ENCODE measurements at regions not wholly inside any gene's neighbourhood (a gene's known extent, or its start where the extent isn't known, plus 50 kb on each side); places are given as distances from the start of the nearest gene placed in this dataset.
"Not testable (repeated sequence)": the region's sequence is repeated elsewhere in the genome, so short reads cannot be mapped to it uniquely, and the experiment has no call there.

DNA sequence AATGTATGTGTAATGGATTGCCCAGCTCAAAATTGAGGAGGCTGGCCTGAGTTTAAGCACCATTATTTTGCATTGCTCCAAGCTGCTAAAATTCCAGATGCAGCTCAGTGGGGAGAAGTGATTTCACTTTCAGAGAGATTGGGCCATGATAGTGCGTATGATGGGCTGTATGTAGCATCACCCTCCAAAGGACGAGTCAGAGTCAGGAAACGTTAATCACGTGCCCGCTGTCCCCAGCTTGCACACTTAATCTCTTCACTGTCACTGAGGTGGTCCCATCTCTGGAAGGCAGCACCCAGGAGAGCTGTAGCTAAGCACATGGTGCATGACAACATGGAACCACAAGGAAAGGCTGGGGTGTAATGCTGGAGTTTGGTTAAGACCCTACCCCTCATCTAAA is 337.4 kb downstream of the ANAPC1 start:
- not testable (repeated sequence) for DNase-seq

DNA sequence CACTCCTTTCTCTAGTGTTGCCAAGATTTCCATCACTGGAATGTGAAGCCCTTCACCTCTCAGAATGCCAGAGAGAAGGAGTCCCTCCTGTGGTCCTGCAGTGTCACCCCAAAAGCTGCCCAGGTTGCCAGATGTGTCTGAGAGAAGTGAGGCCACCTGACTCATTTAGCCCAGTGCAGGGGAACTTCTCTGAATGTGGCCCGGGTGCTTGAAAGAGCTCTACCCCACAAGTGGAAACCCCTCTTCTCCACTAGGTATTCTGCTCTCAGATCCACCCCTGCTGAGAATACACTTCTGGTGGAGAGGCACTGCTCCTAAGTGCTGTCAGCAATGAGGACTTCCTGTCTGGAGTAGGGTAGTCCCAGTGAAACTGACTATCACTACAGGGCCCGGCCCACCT is 334.8 kb downstream of the ANAPC1 start:
- not testable (repeated sequence) for DNase-seq

DNA sequence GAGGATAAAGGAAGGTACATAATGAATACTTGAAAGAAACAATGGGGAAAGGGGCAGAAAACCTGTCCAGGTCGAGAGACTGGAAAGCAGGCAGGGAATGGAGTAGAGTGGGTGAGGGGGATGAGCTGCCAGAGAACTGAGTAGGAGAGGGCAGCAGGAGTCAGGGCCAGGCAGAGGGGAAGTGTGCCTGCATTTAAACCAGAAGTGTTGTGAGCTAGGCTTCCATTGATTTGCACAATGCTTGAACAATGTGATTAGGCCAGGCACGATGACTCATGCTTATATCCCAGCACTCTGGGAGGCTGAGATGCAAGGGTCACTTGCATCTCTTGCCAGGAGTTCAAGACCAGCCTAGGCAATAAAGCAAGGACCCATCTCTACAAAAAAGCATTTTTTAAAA is 332.6 kb downstream of the ANAPC1 start:
- not testable (repeated sequence) for DNase-seq

DNA sequence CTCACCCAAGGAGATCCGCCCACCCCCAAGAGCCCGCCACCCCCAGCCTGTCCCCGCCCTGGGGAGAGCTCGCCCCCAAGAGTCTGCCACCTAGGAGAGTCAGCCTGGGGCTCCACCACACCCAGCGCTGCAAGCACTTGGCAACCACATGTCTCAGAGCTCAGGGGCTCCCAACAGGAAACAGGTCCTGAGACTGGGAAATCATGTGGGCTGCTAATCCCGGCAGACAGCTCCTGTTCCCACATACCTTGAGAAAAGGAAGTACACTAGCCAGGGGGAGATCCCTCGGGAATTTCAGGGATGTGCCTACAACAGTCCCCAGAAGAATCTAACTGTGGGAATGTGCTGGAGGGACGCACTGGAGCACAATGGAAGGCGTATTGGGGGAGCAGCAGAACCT is 331.4 kb downstream of the ANAPC1 start:
- DNase-seq, result not testable (repeated sequence)

DNA sequence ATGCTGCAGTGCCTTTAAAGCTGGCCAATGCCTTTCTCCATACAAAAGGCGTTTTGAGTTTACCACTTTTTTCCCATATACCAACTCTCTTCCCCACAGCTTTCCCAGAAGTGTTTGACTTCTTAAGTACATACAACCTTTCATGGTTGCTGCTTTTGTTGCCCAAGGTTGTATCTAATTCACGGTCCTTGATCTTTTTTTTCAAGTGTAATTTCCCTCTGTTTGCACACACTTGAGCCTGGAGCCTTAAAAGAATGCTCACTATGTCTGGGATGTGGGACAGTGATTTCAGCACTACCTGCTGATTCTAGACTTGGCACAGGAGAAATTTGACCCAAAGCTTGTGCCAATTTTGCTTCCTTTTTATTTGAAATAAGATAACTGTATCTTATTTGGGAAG is 324.7 kb downstream of the ANAPC1 start:
- not testable (repeated sequence) for DNase-seq

DNA sequence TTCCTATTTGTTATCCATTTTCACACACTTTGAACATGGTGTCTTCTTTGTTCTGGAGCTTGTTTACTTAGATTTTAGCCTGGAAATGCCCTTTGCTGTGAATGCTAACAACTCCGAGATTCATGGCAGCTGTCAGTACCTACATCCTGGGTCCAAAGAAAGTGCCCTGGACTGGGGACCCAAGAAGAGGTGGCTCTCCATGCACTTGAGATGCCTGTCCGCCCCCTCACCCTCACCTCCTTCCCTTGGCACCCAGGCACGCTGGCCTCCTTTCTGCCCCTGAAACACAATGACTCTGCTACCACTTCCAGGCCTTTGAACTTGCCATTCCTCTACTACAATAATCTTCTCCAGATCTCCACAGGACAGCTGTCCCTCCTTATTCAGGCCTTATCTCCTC is 324.2 kb downstream of the ANAPC1 start:
- DNase-seq, result not testable (repeated sequence)

DNA sequence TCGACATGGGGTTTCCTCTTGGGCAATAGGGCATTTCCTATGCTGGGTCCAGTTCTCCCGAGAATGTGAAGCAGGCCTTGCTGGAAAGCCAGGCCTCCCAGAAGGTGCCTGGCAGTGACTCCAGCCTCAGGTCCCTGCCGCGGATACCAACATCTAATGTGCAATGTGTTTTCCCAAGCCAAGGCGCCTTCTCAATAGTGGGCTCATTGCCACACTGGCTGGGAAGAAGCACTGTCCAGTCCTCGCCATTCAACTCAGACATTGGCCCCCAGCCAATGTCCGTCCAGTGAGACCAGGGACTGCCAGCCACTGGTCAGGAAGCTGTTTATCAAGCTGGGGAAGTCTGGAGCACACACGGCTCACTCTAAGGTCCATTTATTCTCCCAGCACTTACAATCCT is 317.9 kb downstream of the ANAPC1 start:
- DNase-seq, result not testable (repeated sequence)

DNA sequence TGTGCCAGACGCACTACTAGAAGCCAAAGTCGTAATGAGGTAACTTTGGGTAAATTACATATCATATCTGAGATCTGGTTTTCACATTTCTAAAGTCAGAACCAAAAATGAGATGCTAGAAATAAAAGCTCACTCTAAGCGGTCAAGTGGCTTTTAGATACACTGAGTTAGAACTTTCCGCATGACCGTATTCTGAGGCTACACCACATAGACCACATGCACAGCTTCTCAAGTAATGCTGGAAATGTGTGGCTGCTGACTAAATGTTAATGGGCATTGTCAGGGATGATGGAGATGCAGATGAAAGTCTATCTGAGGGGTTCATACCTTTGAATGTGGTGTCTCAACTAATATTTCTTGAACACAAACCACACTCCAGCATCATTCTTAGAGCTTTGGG is 316.8 kb downstream of the ANAPC1 start:
- DNase-seq, result not testable (repeated sequence)

DNA sequence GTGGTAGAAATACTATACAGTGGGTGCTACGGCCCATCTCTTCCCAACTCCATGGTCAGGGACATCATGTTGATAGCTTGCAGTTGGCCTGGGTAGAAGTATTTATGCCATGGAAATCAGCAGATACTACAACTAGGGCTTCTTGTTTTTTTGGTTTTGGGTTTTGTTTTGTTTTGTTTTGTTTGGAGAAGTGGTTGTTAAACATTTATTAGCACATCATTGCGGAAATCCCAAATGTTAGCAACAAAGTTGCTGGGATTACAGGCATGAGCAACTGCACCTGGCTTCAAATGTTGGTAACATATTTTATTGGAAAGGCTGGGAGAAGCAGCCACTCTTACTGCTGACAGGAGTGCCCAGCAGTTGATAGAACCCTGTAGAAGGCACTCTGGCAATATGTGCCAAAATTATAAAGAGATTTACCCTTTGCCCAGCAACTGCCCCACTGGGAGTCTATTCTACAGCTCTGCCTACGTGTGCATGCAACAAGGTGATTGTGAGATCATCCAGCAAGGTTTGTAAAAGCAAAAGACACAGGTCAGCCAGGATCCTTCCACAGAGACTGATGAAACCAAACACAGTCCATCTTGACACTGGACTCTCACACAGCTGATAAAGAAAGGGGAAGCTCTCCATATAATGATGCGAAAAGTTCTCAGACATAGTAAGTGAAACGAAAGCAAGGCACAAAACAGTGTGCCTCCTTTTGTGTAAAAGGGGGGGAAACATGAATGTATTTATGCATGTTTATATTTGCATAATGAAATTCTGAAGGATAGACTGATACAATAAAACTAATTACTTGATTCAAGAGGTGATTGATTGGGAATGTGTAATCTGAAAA is 314.4 kb downstream of the ANAPC1 start:
- not testable (repeated sequence) for DNase-seq

DNA sequence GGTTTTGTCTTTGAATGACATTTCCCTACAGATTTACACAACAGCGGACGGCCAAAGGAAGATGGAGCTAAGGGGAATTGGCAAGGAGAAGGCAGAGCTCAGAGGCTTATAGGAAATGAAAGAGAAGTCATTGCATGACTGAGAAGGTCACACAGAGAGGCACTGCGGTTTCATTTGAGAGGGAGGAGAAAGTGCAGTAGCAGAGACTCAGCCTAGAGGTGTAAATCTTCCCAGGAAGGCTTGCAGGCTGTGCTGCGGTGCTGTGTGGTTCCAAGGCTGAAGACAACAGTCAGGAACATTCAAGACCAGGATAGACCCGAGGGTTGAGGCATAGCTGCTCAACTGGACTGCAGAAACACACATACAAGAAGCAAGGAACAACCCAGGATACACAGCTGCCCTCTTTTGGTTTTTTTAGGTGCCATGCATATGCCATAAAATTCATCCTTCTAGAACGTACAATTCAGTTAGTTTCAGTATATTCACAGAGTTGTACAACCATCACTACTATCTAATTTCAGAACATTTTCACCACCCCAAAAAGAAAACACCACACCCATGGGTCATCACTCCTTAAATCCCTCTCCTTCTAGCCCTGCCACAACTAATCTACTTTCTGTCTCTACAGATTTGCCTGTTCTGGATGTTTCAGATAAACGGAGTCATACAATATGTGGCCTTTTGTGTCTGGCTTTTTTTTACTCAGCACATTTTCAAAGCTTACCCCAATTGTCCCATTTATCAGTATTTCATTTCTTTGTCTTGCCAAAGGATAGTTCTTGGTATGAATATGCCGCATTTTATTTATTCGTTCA is 313.5 kb downstream of the ANAPC1 start:
- DNase-seq, result not testable (repeated sequence)

DNA sequence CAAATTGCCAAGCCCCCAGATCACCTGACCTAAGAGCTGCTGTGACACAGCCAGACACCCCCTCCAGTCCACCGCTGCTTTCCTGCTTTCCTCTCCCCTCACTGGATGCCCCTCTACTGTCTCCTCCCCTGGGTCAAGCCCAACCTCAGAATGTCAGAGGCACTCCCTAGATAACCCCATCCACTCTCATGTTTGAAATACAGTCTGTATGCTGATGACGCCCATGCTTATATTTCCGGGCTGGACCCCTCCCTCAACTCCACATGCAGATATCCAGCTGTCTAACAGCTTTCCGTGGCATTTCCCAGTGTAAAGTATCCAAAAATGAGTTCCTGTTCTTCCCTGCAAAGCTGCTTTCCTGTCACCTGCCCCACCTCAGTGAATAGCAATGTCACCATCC is 309.2 kb downstream of the ANAPC1 start:
- not testable (repeated sequence) for DNase-seq

DNA sequence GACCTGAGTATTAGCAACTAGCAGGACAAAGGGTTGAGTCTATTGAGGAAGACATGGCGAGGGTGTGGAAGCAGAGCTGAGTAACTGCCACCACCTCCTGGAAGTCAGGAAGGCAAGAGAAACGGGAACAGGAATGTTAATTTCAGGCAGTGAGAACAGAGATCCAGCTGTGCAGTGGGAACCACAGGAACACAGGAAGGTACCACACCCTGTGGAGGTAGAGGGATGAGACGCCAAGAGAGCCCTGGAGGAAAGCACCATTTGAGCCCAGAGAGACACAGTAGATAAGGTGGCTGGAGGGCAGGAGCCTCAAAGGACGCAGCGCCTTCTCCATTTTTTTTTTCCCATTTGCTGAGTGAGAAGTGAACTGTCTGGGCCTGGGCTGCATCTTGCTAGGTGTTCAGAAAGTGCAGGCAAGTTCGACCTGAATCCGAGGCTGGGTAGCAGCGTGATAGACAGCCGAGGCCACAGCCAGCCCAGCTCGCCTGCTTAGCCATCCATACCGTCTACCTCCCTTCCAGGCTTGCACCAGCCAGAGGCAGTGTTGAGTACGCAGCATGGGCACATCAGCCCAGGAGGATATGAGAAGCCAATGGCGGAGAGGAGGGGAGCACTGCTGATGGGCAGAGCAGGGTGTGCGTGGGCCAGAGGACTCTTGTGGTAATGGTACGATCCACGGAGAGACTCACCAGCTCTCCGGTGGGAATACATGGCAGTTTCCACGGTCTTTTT is 306.7 kb downstream of the ANAPC1 start:
- not testable (repeated sequence) for DNase-seq

DNA sequence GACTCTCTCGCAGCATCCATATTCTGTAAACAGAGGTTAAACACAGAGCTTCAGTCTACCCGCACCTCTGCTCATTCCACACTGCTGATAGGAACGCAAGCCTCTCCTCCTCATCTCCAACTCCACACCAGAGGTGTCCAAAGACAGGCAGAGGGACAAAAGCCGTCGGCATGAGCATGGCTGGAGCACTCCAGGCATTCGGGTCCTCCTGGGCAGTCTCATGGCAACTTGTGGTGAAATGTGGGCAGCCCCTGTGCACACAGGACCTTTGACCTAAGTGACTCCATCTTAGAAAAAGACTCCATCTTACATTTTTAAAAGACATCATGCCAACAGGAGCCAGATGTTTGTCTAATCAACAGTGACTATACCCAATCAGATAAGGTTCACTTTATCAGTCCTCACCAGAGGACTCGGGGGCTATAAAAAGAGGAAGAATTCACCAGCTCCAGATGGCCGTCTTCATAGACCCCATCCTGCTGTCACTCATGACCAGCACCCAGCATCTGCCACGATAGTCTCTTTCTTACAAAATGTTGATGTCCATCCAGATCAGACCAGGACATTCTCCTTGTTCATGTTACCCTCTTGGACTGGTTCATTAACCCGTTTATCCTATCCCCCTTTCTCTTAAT is 304.4 kb downstream of the ANAPC1 start:
- not testable (repeated sequence) for DNase-seq

DNA sequence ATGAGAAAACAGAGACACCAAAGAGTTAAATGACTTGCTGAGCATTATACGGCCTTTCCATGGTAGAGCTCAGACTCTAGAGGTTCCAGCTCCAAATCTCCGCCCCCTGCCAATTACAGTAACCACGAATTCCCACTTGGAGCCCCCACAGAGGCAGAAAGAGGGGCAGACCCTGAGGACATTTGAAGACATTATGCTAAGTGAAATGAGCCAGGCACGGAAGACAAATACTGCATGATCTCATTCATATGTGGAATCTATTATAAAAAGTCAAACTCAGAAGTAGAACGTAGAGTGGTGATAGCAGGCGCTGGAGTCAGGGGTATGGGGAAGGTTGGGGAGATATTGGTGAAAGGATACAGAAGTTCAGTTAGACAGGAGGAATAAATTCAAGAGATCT is 303.4 kb downstream of the ANAPC1 start:
- DNase-seq, result not testable (repeated sequence)

DNA sequence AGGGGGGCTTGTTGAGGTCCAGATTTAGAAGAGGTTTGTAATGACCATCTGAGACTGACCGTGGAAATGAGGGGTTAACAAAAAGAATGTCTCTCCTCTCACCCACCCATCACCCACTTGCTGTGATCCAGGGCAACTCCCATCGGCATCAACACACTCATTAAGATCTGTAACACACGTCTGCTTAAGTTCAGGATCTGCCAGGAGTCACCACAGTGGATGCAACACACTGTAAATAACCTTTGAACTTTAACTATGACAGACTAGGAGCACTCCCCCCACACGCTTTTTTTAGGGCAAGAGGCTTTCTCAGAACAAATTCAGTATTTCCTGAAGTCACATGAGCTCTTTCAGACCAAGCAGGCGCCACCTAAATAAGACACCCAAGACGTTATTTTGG is 301.9 kb downstream of the ANAPC1 start:
- not testable (repeated sequence) for DNase-seq

DNA sequence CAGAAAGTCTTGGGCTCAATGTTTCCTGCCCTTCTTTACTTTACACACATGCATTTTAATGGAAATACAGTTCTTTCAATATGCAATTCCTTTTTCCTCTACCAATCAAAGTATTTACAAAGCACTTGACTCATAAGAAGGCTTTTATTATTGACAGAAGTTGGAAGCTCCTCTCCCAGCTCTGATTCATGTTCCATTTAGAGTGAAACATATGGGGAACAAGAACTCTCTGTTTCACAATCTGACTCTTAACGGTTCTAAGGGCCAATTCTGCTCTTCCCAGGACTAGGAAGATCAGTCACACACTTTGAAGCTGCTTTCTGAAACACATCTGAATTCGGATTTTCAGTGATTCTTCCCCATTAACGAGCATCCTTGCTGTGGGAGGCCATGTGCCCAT is 300.5 kb downstream of the ANAPC1 start:
- not testable (repeated sequence) for DNase-seq

DNA sequence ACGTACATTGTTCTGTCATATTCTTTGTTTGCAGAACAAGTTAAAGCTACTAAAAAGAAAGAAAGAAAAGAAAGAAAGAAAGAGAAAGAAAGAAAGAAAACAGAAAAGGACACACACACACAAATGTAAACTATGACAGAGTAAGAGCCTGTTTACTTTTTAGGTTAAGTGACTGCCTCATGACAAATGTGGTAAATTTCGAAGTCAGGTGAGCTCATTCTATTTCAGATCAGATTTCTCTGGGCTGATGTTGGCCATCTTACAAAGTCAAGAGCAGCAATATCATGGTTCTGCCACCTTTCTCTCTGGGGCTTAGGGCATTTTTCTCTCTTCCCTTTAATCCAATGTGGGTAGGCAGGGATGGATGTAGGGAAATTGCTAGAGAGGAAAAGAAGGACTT is 299.5 kb downstream of the ANAPC1 start:
- DNase-seq, result not testable (repeated sequence)

DNA sequence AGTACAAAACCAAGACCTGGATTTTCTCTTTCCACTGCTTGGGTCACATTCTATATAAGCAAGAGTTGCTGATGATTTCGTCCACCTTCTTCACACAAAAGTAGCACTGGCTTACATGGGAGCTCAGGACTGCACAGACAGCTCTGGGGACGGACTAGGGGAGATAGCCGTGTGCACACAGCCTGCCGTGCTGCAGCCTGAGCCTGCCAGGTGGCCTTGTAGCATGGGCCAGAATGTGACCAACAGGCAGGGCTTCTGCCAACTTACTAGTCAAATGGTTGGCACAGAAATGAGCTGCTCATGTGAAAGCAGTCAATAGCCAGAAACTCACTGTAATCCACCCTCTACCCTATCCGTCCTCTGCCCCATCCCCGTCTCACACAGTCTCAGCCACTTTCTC is 299.0 kb downstream of the ANAPC1 start:
- DNase-seq, result not testable (repeated sequence)

DNA sequence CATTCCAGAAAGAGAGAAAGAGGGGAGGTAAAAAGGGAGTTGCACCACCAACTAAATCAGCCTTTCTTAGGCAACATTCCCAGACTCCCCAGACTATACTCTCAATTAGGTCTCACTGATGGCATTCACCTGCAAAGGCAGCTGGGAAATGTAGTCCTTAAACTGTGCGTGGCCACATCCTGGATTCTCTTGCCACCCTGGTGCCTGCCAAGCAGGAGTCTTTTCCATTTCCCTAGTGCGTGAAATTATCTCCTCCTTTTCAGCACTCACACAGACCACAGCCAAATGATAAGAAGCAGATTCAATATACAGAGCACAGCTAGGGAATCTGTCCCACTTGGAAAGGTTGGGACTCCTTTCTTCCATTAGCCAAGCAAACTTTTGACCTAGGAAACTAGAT is 298.0 kb downstream of the ANAPC1 start:
- not testable (repeated sequence) for DNase-seq

DNA sequence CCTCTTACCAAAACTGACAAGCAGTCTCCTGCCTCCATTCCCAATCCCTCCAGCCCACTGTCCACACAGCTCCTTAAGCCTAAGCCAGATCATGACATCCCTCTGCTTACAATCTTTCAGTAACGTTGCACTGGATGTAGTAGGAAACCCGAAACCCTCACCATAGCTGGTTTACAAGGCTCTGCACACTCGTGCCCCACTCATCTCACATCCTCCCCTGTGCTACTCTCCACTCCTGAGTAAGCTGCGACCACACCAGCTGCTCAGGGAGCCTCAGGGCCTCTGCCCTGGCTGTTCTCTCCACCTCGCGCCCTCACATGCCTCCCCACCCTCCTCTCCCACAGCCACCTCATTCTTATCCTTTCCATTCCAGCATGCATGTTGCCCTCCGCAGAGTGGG is 288.9 kb downstream of the ANAPC1 start:
- not testable (repeated sequence) for DNase-seq

DNA sequence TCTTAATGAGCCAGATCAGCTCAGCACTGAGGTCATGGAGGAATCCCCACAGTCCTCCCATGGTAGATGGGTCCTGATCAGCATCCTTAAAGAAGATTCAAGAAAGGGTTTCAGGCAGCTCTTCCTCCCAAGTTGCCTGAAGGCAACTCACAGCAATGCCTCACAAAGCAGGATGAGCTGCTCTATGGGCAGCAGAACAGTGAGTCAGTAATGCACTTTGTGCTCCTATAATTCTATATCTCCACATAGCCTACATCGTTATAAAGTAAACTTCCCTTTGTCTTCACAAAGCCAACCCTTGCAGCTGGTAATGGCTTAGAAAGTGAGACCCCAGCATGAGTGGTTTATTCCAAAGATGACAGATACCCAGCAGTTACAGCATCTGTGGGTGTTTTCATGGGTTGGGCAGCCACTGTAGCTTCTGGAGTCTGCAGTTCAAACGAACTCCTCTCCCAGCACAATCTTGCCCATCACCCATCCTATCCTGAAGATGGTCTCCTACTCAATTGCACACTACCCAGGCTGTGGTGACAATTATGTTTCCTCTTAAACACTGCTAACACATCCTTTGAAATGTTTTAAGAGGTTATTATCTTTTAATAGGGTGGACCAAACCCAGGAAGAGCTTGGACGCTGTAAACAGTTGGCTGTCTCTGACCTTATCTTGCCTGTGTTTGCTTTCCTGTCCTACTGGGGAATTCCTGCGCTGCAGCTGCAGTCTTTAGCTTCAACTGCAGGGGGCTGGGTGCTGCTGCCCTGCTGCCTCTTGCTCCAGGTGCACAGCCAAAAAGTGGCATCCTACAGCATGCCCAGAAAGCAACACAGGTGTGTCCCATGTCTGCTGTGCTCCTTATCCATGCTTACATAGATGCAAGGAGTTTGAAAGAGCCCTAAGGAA is 286.9 kb downstream of the ANAPC1 start:
- not testable (repeated sequence) for DNase-seq

DNA sequence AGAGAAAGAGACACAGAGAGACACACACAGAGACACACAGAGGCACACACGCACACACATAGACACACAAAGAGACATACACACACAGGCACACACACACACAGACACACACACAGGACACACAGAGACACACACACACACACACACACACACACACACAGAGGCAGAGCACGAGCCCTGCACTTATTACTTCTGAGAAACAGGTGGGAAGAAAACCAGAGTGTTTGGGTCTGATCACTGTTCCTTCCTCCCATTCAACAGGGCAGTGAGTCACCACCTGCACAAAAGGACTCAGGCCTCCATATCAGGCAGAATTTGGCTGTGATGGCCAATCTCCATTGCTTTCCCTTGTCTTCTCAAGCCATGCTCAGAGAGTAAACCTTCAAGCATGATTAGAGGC is 285.0 kb downstream of the ANAPC1 start:
- not testable (repeated sequence) for DNase-seq

All from CD4-positive, alpha-beta T cell treated with Interleukin-4 for 1 hour (primary cell).